ENCODE measurements at regions not wholly inside any gene's neighbourhood (a gene's known extent, or its start where the extent isn't known, plus 50 kb on each side); places are given as distances from the start of the nearest gene placed in this dataset.

DNA sequence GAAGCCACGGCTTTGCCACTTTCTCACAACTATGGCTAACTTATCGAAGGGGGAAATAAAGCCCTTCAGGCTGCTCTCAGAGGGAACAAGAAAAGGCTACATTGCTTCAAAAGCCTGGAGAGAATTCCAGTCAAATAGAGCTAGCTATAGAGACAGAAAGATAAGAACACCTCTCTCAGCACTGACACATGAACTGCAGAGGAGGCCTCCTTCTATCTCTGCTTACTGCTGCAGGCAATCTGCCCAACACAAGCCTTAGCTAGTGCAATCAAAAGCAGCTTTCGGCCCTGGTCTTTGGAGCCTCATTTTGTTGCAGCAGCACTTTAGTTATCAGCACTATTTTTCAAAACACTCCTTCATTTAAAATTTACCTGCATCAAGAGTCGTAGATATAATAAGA is 118.4 kb upstream of the ROBO1 start:
- TF ChIP-seq EZH2 (IDR thresholded peaks at IDR 0.05; ENCODE audit: insufficient read depth, poor library complexity, severe bottlenecking) (no peak), EZH2phosphoT487 (IDR thresholded peaks at IDR 0.05; ENCODE audit: insufficient read depth, low read depth) (no peak)
